ENCODE measurements at regions not wholly inside any gene's neighbourhood (a gene's known extent, or its start where the extent isn't known, plus 50 kb on each side); places are given as distances from the start of the nearest gene placed in this dataset.

DNA sequence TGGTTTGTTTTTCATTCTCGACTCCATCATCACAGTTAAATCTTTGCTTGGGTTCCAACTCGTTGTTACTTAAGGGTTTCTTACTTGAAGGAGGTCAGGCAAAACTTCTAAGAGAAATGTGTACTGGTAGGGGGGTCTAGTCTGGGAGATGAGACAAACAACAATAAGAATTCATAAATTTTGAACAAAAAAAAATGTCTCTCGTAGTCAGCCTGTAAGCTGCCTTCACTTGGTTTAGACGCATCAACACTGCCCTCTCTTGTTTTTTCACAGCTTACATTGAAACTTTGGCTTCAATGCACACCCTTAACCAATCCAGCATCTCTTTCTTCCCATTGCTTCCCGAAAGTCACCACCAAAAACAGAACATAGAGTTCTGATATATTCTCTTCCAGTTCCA is 576.4 kb upstream of the PIK3C3 start:
- no peak overlapping the region for H3K4me3 ChIP-seq (ENCODE audit: low read length in 2 of 2)
- no peaks in the 10 kb centered on the region for H3K4me1 ChIP-seq (ENCODE audit: control insufficient read depth in 2 of 2, insufficient read depth in 2 of 2, low read length in 2 of 2)
- H3K27me3 ChIP-seq (ENCODE audit: control insufficient read depth in 2 of 2, insufficient read depth in 1 of 2, low read length in 1 of 2): no peaks in the 10 kb centered on the region
- 65% methylated on average over 5 of the region's 5 CpGs for WGBS
- no peak overlapping the region for H3K27ac ChIP-seq (ENCODE audit: low read depth in 1 of 2, low read length in 1 of 2)
- no peaks in the 10 kb centered on the region for H3K36me3 ChIP-seq (ENCODE audit: control insufficient read depth in 2 of 2, insufficient read depth in 2 of 2, low read length in 1 of 2)
- no peak for DNase-seq (ENCODE audit: low read depth in 6 of 9, low spot score in 9 of 9)
- H3K9me3 ChIP-seq (ENCODE audit: control insufficient read depth in 2 of 2, insufficient read depth in 1 of 2, low read length in 1 of 2): no peaks in the 10 kb centered on the region

DNA sequence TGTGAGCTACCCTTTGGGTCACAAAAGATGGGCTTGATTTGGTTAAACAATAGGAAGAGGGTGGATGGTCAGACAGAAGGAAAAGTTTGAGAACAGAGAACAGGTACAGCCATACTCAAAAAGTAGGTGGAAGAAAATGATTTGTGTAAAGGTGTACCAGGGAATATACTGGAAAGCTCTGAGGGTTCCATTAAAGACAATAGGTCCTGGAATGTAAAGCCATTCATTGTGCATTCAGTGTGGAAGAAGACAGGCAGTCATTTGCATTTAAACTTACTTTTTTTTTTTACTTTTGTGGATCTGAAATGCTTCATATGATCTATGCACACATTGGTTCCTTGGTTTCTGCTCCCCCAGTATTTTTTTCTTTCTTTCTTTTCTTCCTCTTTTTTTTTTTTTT is 581.4 kb upstream of the PIK3C3 start:
- Histone ChIP-seq H3K4me1 (ENCODE audit: control insufficient read depth in 2 of 2, insufficient read depth in 2 of 2, low read length in 2 of 2) (no peaks in the 10 kb centered on the region), H3K9me3 (ENCODE audit: control insufficient read depth in 2 of 2, insufficient read depth in 1 of 2, low read length in 1 of 2) (no peaks in the 10 kb centered on the region), H3K27me3 (ENCODE audit: control insufficient read depth in 2 of 2, insufficient read depth in 1 of 2, low read length in 1 of 2) (no peaks in the 10 kb centered on the region), H3K4me3 (ENCODE audit: low read length in 2 of 2) (no peak overlapping the region), H3K36me3 (ENCODE audit: control insufficient read depth in 2 of 2, insufficient read depth in 2 of 2, low read length in 1 of 2) (no peaks in the 10 kb centered on the region), H3K27ac (ENCODE audit: low read depth in 1 of 2, low read length in 1 of 2) (no peak overlapping the region)
- DNase-seq (ENCODE audit: low read depth in 6 of 9, low spot score in 9 of 9): no peak

DNA sequence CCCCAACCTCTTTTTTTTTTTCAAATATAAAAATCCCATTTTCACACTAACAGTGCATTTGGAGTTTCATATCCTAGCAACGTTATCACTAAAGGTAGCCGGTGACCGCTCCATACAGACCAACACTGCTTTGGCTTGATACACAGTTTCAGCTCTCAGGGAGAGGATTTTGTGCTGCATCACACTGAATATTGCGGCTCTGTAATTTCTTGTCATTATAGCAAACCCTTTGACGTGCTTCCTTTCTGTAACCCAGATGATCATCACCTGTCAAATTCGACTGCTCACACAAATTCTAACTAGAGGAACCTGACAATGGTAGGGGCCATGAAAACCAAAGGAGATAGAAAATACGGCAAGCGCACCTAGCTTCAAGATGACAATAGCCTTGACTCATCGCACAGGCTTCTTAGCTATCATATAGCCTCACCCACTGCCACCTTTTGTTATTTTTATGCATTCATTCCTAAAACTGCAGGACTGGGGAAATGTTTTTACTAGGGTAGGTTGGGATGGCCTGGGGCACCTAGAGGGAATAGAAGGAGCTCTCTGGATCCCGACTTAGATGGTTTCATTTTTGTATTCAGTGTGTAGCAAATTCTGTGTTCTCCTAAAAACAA is 582.9 kb upstream of the PIK3C3 start:
- no peaks in the 10 kb centered on the region for H3K27me3 ChIP-seq (ENCODE audit: control insufficient read depth in 2 of 2, insufficient read depth in 1 of 2, low read length in 1 of 2)
- 93% methylated on average over 10 of the region's 10 CpGs for WGBS
- H3K27ac ChIP-seq (ENCODE audit: low read depth in 1 of 2, low read length in 1 of 2): no peak overlapping the region
- H3K9me3 ChIP-seq (ENCODE audit: control insufficient read depth in 2 of 2, insufficient read depth in 1 of 2, low read length in 1 of 2): no peaks in the 10 kb centered on the region
- no peak overlapping the region for H3K4me3 ChIP-seq (ENCODE audit: low read length in 2 of 2)
- no peaks in the 10 kb centered on the region for H3K36me3 ChIP-seq (ENCODE audit: control insufficient read depth in 2 of 2, insufficient read depth in 2 of 2, low read length in 1 of 2)
- DNase-seq (ENCODE audit: low read depth in 6 of 9, low spot score in 9 of 9): no peak
- H3K4me1 ChIP-seq (ENCODE audit: control insufficient read depth in 2 of 2, insufficient read depth in 2 of 2, low read length in 2 of 2): no peaks in the 10 kb centered on the region

DNA sequence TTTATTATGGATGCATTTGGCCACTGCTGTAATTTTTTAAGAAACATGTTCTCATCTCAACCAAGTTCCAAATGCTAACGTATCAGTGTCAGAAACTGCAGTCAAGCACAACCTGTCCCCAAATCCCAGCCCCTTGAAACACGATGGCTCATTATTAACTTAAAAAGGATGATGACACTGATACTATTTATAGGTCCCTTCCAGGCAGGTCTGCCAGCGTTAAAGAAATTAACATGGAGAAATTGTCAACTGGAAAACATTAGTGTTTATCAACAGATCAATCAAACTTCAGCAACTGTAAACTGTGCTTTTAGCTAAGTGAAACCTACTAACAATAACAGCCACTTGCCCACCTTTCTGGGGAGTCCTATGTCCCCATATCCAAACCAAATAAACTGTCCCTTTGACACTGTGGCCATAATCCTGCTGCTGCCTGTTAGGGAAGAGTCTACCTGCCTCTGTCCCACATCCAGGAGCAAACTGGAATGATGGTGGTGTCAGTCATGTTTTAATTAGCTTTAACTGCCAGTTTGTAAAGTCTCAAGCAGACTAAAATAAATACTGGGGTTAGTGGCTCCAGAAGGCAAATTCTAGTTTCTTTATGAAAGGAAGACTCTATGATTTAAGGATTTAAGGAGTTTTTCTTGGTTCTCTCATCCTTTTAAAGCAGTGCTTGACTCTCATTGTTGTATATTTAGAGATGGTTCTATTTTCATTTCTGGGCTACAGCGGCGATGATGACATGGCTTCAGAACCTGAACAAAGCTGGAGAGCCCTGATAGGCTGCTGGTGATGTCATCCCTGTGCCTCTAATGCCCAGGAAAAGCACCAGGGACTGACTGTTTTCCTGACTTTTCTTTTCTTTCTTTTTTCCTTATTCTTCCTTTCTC is 583.6 kb upstream of the PIK3C3 start:
- 88% methylated on average over 5 of the region's 5 CpGs for WGBS
- DNase-seq (ENCODE audit: low read depth in 6 of 9, low spot score in 9 of 9): no peak
- Histone ChIP-seq H3K27me3 (ENCODE audit: control insufficient read depth in 2 of 2, insufficient read depth in 1 of 2, low read length in 1 of 2) (no peaks in the 10 kb centered on the region), H3K9me3 (ENCODE audit: control insufficient read depth in 2 of 2, insufficient read depth in 1 of 2, low read length in 1 of 2) (no peaks in the 10 kb centered on the region), H3K36me3 (ENCODE audit: control insufficient read depth in 2 of 2, insufficient read depth in 2 of 2, low read length in 1 of 2) (no peaks in the 10 kb centered on the region), H3K27ac (ENCODE audit: low read depth in 1 of 2, low read length in 1 of 2) (no peak overlapping the region), H3K4me1 (ENCODE audit: control insufficient read depth in 2 of 2, insufficient read depth in 2 of 2, low read length in 2 of 2) (no peaks in the 10 kb centered on the region), H3K4me3 (ENCODE audit: low read length in 2 of 2) (no peak overlapping the region)

DNA sequence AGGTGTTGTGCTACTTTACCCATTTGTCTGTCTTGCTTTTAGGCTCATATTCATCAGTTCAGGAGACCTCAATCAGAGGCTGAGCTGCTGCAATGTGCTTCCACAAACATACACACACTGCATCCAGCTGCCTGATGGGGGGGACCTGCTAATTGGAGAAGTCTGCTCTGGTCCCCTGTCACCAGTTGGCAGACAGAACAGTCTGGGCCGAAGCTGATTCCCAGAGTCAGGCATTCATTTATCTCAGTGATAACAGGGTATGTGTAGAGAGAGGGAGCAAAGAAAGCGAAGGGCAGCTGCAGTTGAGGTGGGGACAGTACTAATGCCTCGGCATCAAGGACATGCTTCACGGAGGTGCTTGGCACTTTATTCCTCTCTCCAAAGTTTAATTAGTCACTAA is 584.3 kb upstream of the PIK3C3 start:
- Histone ChIP-seq H3K4me1 (ENCODE audit: control insufficient read depth in 2 of 2, insufficient read depth in 2 of 2, low read length in 2 of 2) (no peaks in the 10 kb centered on the region), H3K4me3 (ENCODE audit: low read length in 2 of 2) (no peak overlapping the region), H3K9me3 (ENCODE audit: control insufficient read depth in 2 of 2, insufficient read depth in 1 of 2, low read length in 1 of 2) (no peaks in the 10 kb centered on the region), H3K27me3 (ENCODE audit: control insufficient read depth in 2 of 2, insufficient read depth in 1 of 2, low read length in 1 of 2) (no peaks in the 10 kb centered on the region), H3K27ac (ENCODE audit: low read depth in 1 of 2, low read length in 1 of 2) (no peak overlapping the region), H3K36me3 (ENCODE audit: control insufficient read depth in 2 of 2, insufficient read depth in 2 of 2, low read length in 1 of 2) (no peaks in the 10 kb centered on the region)
- DNase-seq (ENCODE audit: low read depth in 6 of 9, low spot score in 9 of 9): no peak
- WGBS: 94% methylated on average over 4 of the region's 4 CpGs

DNA sequence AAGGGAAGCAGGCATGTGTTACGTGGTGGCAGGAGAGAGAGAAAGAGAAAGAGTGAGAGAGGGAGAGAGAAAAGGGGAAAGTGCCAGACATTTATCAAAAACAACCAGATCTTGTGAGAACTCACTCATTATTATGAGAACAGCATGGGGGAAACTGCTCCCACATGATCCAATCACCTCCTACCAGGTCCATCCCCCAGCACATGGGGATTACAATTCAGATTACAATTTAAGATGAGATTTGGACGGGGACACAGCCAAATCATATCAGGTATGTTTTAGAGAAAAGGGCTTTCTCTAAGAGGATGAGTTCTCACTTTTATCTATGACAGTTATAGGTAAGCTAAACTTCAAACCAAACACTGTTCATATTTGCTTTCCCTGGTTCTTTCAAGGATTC is 597.3 kb upstream of the PIK3C3 start:
- 87% methylated on average over 2 of the region's 2 CpGs for WGBS
- H3K4me1 ChIP-seq (ENCODE audit: control insufficient read depth in 2 of 2, insufficient read depth in 2 of 2, low read length in 2 of 2): no peaks in the 10 kb centered on the region
- no peak overlapping the region for H3K27ac ChIP-seq (ENCODE audit: low read depth in 1 of 2, low read length in 1 of 2)
- H3K4me3 ChIP-seq (ENCODE audit: low read length in 2 of 2): no peak overlapping the region
- no peaks in the 10 kb centered on the region for H3K36me3 ChIP-seq (ENCODE audit: control insufficient read depth in 2 of 2, insufficient read depth in 2 of 2, low read length in 1 of 2)
- H3K27me3 ChIP-seq (ENCODE audit: control insufficient read depth in 2 of 2, insufficient read depth in 1 of 2, low read length in 1 of 2): no peaks in the 10 kb centered on the region
- no peaks in the 10 kb centered on the region for H3K9me3 ChIP-seq (ENCODE audit: control insufficient read depth in 2 of 2, insufficient read depth in 1 of 2, low read length in 1 of 2)
- no peak for DNase-seq (ENCODE audit: low read depth in 6 of 9, low spot score in 9 of 9)

DNA sequence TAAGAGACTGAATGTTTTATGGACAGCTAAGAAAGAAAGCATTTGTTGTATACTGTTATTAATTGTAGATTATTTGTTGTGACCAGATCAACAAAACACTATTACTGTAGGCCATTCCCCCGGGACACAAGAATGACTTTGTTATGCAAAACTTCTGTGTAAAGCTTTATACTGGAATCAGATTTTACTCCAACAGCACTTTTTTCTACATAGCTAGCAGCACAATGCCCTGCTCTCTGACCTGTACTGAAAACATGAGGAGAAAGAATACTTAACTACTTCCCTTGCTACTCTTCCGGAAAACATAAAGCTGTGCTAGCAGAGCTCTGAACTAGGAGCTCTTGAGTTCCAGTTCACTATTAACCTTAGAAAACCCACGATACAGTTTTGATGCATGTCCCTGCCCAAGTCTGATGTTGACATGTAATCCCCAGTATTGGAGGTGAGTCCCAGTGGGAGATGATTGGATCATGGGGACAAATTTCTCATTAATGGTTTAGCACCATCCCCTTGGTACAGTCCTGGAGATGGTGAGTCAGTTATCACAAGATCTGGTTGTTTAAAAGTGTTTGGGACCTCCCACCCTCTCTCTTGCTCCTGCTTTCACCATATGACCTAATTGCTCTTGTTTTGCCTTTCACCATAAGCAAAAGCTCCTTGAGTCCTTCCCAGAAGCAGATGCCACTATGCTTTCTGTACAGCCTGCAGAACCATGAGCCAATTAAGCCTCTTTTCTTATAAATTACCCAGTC is 601.1 kb upstream of the PIK3C3 start:
- H3K27me3 ChIP-seq (ENCODE audit: control insufficient read depth in 2 of 2, insufficient read depth in 1 of 2, low read length in 1 of 2): no peaks in the 10 kb centered on the region
- no peaks in the 10 kb centered on the region for H3K4me1 ChIP-seq (ENCODE audit: control insufficient read depth in 2 of 2, insufficient read depth in 2 of 2, low read length in 2 of 2)
- H3K4me3 ChIP-seq (ENCODE audit: low read length in 2 of 2): no peak overlapping the region
- WGBS: 89% methylated on average over 3 of the region's 3 CpGs
- DNase-seq (ENCODE audit: low read depth in 6 of 9, low spot score in 9 of 9): no peak
- H3K27ac ChIP-seq (ENCODE audit: low read depth in 1 of 2, low read length in 1 of 2): no peak overlapping the region
- H3K36me3 ChIP-seq (ENCODE audit: control insufficient read depth in 2 of 2, insufficient read depth in 2 of 2, low read length in 1 of 2): no peaks in the 10 kb centered on the region
- H3K9me3 ChIP-seq (ENCODE audit: control insufficient read depth in 2 of 2, insufficient read depth in 1 of 2, low read length in 1 of 2): no peaks in the 10 kb centered on the region

DNA sequence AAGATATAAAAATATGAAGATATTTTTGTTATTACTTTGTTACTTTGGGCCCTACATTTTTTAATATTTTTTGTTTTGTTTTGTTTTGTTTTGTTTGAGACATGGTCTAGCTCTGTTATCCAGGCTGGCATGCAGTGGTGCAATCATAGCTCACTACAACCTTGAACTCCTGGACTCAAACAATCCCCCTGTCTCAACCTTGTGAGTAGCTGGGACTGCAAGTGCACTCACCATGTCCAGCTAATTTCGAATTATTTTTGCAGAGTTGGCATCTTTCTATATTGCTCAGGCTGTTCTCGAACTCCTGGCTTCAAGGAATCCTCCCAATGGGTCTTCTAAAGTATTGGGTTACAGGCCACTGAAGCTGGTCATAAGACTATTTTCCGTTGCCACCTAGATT is 603.6 kb upstream of the PIK3C3 start:
- no peak for DNase-seq (ENCODE audit: low read depth in 6 of 9, low spot score in 9 of 9)
- no peaks in the 10 kb centered on the region for H3K4me1 ChIP-seq (ENCODE audit: control insufficient read depth in 2 of 2, insufficient read depth in 2 of 2, low read length in 2 of 2)
- no peak overlapping the region for H3K27ac ChIP-seq (ENCODE audit: low read depth in 1 of 2, low read length in 1 of 2)
- no peaks in the 10 kb centered on the region for H3K9me3 ChIP-seq (ENCODE audit: control insufficient read depth in 2 of 2, insufficient read depth in 1 of 2, low read length in 1 of 2)
- H3K36me3 ChIP-seq (ENCODE audit: control insufficient read depth in 2 of 2, insufficient read depth in 2 of 2, low read length in 1 of 2): no peaks in the 10 kb centered on the region
- no peak overlapping the region for H3K4me3 ChIP-seq (ENCODE audit: low read length in 2 of 2)
- no peaks in the 10 kb centered on the region for H3K27me3 ChIP-seq (ENCODE audit: control insufficient read depth in 2 of 2, insufficient read depth in 1 of 2, low read length in 1 of 2)
- 74% methylated on average over 3 of the region's 3 CpGs for whole genome bisulfite sequencing

DNA sequence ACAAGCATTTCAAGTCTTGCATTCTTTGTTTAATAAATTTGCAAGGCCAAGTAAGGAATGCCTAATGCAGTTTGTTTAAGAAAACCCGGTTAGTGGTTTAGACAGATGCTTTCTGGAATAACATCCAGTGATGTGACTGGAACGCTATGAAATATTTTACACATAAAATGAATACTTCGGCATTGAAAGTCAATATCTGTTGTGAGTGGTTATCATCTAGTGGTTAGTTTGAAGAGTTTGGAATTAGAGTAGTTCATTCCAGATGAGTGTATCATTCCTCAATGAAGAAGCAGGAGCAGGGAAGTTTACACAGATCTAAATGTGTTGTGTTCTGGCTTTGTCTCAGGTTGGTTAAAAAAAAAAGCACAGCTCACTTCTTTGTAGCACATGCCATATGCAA is 608.0 kb upstream of the PIK3C3 start:
- Histone ChIP-seq H3K27ac (ENCODE audit: low read depth in 1 of 2, low read length in 1 of 2) (no peak overlapping the region), H3K4me1 (ENCODE audit: control insufficient read depth in 2 of 2, insufficient read depth in 2 of 2, low read length in 2 of 2) (no peaks in the 10 kb centered on the region), H3K4me3 (ENCODE audit: low read length in 2 of 2) (no peak overlapping the region), H3K36me3 (ENCODE audit: control insufficient read depth in 2 of 2, insufficient read depth in 2 of 2, low read length in 1 of 2) (no peaks in the 10 kb centered on the region), H3K27me3 (ENCODE audit: control insufficient read depth in 2 of 2, insufficient read depth in 1 of 2, low read length in 1 of 2) (no peaks in the 10 kb centered on the region), H3K9me3 (ENCODE audit: control insufficient read depth in 2 of 2, insufficient read depth in 1 of 2, low read length in 1 of 2) (no peaks in the 10 kb centered on the region)
- WGBS: 95% methylated on average over 3 of the region's 3 CpGs
- DNase-seq (ENCODE audit: low read depth in 6 of 9, low spot score in 9 of 9): no peak

Data from thymus (tissue), 11 donors.